SW 1271 (cell line): ENCODE measurements at regions not wholly inside any gene's neighbourhood (a gene's known extent, or its start where the extent isn't known, plus 50 kb on each side); places are given as distances from the start of the nearest gene placed in this dataset.

ENCODE experiments used
- DNase-seq, 2 experiments: peaks; one replicate each; lab custom pipeline; 2025; lab: John Stamatoyannopoulos, UW

- DNase-seq = no peak
These were observed 127.0 kb upstream of the CDH4 start for GRCh38 chr20:61125076-61125475.

- no peak for DNase-seq
These were observed 126.4 kb upstream of the CDH4 start for GRCh38 chr20:61125546-61126180.

- DNase-seq = no peak
These were observed 125.5 kb upstream of the CDH4 start for GRCh38 chr20:61126369-61127195.

DNA sequence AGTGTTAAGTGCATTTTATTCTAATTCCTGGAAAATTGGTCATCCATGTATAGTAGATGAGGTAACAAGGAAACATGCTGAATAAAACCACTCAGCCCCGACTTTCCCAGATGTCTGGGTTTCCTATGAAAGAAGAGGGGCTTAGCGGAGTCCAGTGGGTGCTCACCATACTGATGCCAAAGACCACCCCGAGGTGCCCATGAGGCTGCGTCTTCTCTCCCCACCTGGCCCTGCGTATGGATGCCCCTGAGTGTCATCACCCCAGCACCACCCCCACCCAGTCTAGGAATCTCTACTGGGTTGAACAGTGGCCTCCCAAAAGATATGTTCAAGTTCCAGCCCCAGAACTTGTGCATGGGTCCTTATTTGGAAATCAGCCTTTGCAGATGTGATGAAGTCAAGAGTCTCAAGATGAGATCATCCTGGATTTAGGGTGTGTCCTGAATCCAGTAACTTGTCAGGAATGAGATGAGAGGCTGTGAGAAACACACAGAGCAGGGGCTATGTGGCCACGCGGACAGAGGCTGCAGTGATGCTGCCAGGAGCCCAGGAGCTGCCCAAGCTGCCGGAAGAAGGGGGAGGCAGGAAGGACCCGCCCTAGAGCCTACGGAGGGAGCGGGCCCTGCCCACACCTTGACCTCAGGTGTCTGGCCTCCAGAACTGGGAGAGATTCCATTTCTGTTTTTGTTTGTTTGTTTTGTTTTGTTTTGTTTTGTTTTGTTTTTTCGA is 124.6 kb upstream of the CDH4 start:
- DNase-seq = peak; percentile 42 to 43

- no peak for DNase-seq
These were observed 123.3 kb upstream of the CDH4 start for GRCh38 chr20:61128701-61129269.

- DNase-seq = no peak
These were observed 122.8 kb upstream of the CDH4 start for GRCh38 chr20:61129311-61129710.

- DNase-seq = no peak
These were observed 121.9 kb upstream of the CDH4 start for GRCh38 chr20:61130156-61130555.

DNA sequence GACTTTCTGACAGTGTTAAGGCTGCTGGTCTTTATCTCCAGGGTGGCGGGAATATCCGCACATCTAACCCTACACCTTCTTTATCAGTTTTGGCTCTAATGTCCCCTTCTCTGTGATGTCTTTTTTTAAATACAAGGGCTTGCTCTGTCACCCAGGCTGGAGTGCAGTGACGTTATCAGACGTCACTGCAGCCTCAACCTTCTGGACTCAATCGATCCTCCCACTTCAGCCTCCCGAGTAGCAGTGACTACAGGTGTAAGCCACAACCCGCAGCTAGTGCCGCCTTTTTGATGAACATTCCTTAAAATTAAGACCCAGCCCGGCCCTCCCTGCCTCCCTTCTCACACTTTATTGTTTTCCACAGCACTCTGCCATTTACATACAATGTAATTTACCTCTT is 120.1 kb upstream of the CDH4 start:
- DNase-seq = no peak

DNA sequence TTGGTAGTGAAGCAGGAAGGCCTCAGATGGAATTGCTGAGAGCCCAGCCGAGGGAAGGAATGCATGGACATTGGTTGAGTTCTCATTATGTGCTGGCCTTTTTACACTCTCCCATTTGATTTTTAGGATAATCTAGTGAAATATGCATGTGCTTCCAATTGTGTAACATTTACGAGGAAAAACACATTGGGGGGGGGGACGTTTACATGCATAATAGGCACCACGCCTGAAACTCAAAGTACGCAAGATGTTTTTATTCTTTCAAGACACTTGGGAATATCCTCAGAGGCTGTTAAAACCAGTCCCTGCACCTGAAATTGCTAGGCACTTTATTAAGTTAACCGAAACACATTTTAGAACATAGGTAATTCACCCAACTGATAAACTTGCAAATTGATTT is 118.5 kb upstream of the CDH4 start:
- no peak for DNase-seq

GRCh38 chr20:61134296-61135030 is 117.6 kb upstream of the CDH4 start:
- no peak for DNase-seq

DNA sequence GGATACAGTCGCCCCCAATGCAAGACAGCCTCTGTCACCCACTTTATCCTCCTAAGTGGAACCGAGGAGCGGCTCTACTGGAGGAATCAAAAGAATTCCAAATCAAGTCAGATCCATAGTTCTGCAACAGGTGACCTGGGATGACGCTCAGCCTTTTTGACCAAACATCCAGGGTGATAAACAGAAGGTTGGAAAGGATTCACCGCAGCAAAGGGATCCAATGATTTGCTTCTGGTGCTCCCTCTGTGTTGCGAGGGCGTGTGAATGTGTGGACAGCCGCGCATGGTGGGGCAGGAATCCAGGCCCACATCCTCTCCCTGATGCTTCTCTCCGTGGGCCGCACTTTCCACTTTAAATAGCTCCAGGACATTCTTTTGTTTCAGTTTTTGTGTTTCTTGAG is 116.8 kb upstream of the CDH4 start:
- DNase-seq = no peak

GRCh38 chr20:61135968-61136367 is 116.1 kb upstream of the CDH4 start:
- no peak for DNase-seq

GRCh38 chr20:61138566-61138965 is 113.5 kb upstream of the CDH4 start:
- no peak for DNase-seq

- DNase-seq = no peak
These were observed 113.0 kb upstream of the CDH4 start for GRCh38 chr20:61139031-61139430.

GRCh38 chr20:61140576-61140975 is 111.5 kb upstream of the CDH4 start:
- DNase-seq = no peak

DNA sequence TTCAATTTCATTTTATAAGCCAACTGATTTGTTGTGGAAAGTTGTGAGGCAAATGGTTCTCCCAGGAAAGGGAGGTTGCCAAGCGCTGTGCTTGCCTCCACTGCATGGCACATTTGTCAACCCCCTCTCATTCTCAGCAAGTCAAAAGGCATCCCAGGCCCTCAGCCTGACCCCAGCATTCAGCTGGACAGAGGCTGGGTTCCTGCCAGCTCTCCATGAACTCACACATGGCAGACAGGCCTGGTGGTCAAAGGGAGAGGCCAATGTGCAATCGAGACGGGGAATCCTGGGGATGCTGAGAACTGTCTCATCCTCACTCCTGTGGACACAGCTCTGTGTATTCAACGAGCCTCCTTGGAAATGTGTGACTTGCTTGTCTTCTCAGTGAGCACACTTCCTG is 106.0 kb upstream of the CDH4 start:
- DNase-seq = no peak

DNA sequence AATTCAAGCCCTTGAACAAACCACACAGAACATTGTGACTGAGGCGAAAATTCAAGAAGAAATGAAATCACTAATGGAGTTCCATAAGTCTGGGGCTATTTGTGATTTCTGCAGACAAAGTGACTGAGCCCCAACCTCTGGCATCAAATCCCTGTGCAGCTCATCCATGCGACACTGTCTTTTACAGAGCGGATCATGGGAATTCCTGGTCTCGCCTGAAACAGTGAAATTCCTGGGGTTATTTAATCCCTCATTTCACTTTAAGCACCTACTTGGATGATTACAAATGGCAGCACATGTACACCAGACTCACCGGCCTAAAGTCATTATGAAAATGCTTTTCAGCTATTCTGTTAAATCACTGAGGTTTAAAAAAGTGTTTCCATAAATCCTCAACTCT is 102.4 kb upstream of the CDH4 start:
- DNase-seq = no peak

- no peak for DNase-seq
These were observed 94.8 kb upstream of the CDH4 start for GRCh38 chr20:61157301-61157700.

DNA sequence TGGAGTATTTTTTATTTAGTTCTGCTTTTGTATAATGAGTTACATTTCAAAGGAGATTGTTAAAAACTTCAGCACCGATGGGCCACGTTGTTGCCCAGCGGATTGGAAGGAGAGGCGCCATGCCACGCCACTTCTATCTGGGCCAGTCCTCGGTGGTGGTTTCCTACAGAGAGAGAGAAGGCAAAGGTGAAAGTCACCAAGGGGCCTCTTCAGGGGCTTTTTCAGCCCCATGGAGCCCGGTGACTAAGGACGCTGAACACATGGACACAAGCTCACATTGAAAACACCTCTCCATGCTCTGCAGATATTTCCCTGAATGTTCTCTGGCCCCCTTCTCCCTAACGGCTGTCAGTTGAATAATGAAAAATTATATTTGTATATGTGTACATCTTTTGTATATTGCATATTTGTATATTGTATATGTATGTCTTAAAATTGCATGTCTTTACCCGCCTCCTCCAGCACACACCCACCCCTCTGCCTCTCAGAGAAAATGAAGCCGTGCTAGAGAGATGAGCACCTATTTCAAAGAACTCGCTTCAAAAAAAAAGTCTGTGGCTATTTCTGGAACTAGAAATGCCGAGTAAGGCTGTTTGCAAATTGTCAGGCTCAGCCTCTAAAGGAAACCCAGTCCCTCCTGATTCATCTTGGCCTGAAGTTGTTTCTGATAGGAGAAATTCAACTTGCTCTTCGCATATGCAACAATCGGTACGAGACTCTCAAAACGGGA is 91.9 kb upstream of the CDH4 start:
- no peak for DNase-seq

- DNase-seq = no peak
These were observed 90.2 kb upstream of the CDH4 start for GRCh38 chr20:61161726-61162390.

DNA sequence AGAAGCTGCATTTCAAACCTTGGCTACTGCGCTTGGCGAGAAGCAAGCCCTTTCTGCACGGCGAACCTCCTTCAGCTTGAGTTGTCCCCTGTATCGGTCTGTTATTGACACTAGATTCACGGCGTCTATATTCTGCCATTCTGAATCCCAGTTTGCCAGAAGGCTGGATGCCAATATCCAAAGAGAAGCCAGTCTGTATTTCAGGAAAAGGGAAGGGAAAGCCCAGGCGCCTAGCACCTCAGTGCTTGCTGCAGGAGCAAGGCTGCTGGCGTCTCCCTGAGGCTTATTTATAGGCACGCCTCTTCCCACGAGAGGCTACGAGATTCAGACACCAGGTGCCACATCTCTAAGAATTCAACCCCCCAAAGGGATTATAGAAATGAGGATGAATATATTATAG is 89.6 kb upstream of the CDH4 start:
- DNase-seq = no peak
